Testis (tissue), 2 donors: ENCODE measurements at regions not wholly inside any gene's neighbourhood (a gene's known extent, or its start where the extent isn't known, plus 50 kb on each side); places are given as distances from the start of the nearest gene placed in this dataset.

ENCODE experiments used
- DNase-seq: peaks from one replicate; pipeline ENCODE4 v3.0.0-alpha.2; 2019
- H3K27ac ChIP-seq, 2 donors: fragments of 200-600 bp; sonication (generic); one replicate each; pipeline ENCODE4 v1.5.1; 2019
- H3K27me3 ChIP-seq: fragments of 200-600 bp; sonication (generic); one replicate; pipeline ENCODE4 v1.5.1; 2019
- H3K36me3 ChIP-seq: fragments of 200-600 bp; sonication (generic); one replicate; pipeline ENCODE4 v1.5.1; 2017; ENCODE audit warnings: low read depth; ENCODE audit errors: missing control alignments
- H3K4me1 ChIP-seq: fragments of 200-600 bp; sonication (generic); one replicate; pipeline ENCODE4 v1.5.1; 2019
- H3K4me3 ChIP-seq, 2 donors: fragments of 200-600 bp; sonication (generic); one replicate each; pipeline ENCODE4 v1.5.1; 2017 to 2019
- H3K9me3 ChIP-seq: fragments of 200-600 bp; sonication (generic); one replicate; pipeline ENCODE4 v1.5.1; 2017
- CTCF ChIP-seq, 3 experiments: fragments of 450-650 bp in 2 of 3; fragments of 200-600 bp in 1 of 3; sonication (generic) in 1 of 3; IDR thresholded peaks; one replicate each; pipeline ENCODE4 v1.5.1; 2016 to 2019; ENCODE audit warnings: antibody characterized with exemption in 3 of 3, mild to moderate bottlenecking in 2 of 3, moderate library complexity in 1 of 3
- POLR2A ChIP-seq: fragments of 450-650 bp; IDR thresholded peaks from one replicate; pipeline ENCODE4 v1.6.1; 2017; ENCODE audit warnings: antibody characterized with exemption, mild to moderate bottlenecking, moderate library complexity
- WGBS, 2 donors: methylation state at CpG; one replicate each; pipeline ENCODE4 v1.1.5; 2018; 5-methylcytosine and 5-hydroxymethylcytosine counted together
- intact Hi-C: fragments of 100-400 bp; cut with DNase I; formaldehyde crosslinking; loops from one replicate; pipeline ENCODE4 v1.15.1; 2023; ENCODE audit warnings: low total_unique reads

DNA sequence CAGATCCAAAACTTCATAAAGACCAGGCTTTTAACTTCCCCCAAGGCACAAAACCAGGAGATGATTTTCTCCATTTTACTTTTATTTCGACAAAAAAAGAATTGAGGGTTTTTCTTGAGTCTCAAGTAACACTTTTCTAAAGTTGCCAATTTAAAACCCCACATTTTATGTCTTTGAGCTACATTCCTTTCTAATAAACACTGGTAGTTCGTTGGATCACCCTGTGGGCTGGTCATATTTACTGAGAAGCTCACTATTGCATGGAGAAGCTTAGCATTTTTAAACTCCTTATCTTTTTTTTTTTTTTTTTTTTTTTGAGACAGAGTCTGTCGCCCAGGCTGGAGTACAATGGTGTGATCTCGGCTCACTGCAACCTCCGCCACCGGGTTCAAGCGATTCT, 255.1 kb upstream of the TPM1 start:
- TF ChIP-seq CTCF (IDR thresholded peaks at IDR 0.05): no peak
- no peak for TF ChIP-seq POLR2A
- Histone ChIP-seq H3K27ac (peak overlapping the region; percentile 68 to 70), H3K4me3 (no peak overlapping the region), H3K4me1 (peaks cover 2% of the 10 kb centered on the region), H3K27me3 (no peaks in the 10 kb centered on the region), H3K9me3 (no peaks in the 10 kb centered on the region), H3K36me3 (no peaks in the 10 kb centered on the region)
- no peak for DNase-seq
- 49 to 64% methylated on average over 7 of the region's 7 CpGs for WGBS, 2 donors
- intact Hi-C loops: loop anchor here (10.0 kb wide), 2 partner anchors 257 to 307 kb away; partner anchors contain the start of gene TPM1

- Histone ChIP-seq H3K4me3 (no peak overlapping the region), H3K27ac (peak overlapping the region; percentile 68 to 70), H3K36me3 (no peaks in the 10 kb centered on the region), H3K4me1 (no peaks in the 10 kb centered on the region), H3K27me3 (no peaks in the 10 kb centered on the region), H3K9me3 (no peaks in the 10 kb centered on the region)
- 29 to 52% methylated on average over 6 of the region's 6 CpGs for WGBS, 2 donors
- DNase-seq: peak; percentile 31
- TF ChIP-seq POLR2A (no peak), CTCF (IDR thresholded peaks at IDR 0.05) (peak in 1 of 3 experiments; percentile 11)
- intact Hi-C loops: loop anchor here (10.0 kb wide), 2 partner anchors 257 to 307 kb away; partner anchors contain the start of gene TPM1
These were observed 254.3 kb upstream of the TPM1 start for GRCh38 chr15:62788224-62788623.

DNA sequence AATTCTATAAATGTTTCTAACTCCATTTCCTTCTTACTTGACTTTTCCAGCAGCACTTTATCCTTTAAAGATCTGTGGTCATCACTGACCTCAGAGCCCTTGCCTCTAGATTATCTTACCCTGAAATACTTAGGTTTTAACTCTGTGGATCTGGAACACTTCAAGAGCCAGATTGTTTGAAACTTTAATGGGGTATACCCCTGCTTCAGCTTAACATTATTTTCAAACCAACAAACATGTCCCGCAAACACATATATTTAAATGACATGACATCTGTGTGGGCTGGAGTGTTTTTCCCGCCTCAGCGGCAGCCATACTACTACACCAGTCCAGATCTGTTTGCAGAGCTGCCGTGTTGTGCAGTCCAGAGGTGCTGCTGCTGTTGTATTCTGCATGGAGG, 252.0 kb upstream of the TPM1 start:
- TF ChIP-seq POLR2A (no peak), CTCF (IDR thresholded peaks at IDR 0.05) (no peak)
- no peak overlapping the region for H3K27ac ChIP-seq
- intact Hi-C loops: loop anchor here (10.0 kb wide), 1 partner anchor 54 kb away; no protein-coding TSS in a partner anchor
- WGBS, 2 donors: 94% methylated on average over 4 of the region's 4 CpGs
- H3K36me3 ChIP-seq: no peaks in the 10 kb centered on the region
- H3K4me1 ChIP-seq: no peaks in the 10 kb centered on the region
- no peaks in the 10 kb centered on the region for H3K27me3 ChIP-seq
- no peaks in the 10 kb centered on the region for H3K9me3 ChIP-seq
- H3K4me3 ChIP-seq: no peak overlapping the region
- no peak for DNase-seq

DNA sequence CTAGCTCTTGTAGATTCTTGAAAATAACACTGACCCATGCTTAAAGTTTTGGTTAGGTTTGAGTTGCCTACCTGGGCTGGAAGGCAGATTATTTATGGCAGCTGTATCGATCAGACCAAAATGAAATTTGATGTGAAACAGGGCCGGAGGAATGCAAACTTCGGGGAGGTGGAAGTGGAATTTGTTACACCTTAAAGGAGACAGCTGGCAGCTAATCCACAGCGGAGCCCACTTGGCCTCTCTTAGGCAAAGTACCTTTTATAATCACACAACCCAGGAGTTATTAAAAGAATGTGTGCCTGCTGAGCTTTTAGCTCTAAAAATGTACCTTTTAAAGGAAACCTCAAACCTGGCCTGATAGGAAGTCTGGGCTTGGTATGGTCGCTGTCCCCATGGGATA, 250.9 kb upstream of the TPM1 start:
- WGBS, 2 donors: 93 to 94% methylated on average over 5 of the region's 5 CpGs
- Histone ChIP-seq H3K36me3 (no peaks in the 10 kb centered on the region), H3K4me3 (no peak overlapping the region), H3K9me3 (no peaks in the 10 kb centered on the region), H3K4me1 (no peaks in the 10 kb centered on the region), H3K27ac (no peak overlapping the region), H3K27me3 (no peaks in the 10 kb centered on the region)
- intact Hi-C loops: loop anchor here (10.0 kb wide), 1 partner anchor 53 kb away; no protein-coding TSS in a partner anchor
- DNase-seq: no peak
- TF ChIP-seq CTCF (IDR thresholded peaks at IDR 0.05): no peak
- TF ChIP-seq POLR2A: no peak
